Fibroblast of lung (primary cell): ENCODE measurements at regions not wholly inside any gene's neighbourhood (a gene's known extent, or its start where the extent isn't known, plus 50 kb on each side); places are given as distances from the start of the nearest gene placed in this dataset.

Experiments used
- DNase-seq, 2 donors: peaks; one replicate each; pipeline versions ENCODE4 v3.0.0 to v3.0.0-alpha.2; 2010; ENCODE audit warnings: low read depth in 2 of 2
- H2AFZ ChIP-seq: 2 replicates; pipeline ENCODE4 v1.5.1; 2012; ENCODE audit warnings: low read length, control low read depth, inconsistent platforms
- H3K27ac ChIP-seq: 2 replicates; pipeline ENCODE4 v1.5.1; 2011; ENCODE audit warnings: low read length, control low read depth; ENCODE audit not compliant: insufficient read depth
- H3K27me3 ChIP-seq: 2 replicates; pipeline ENCODE4 v1.5.1; 2011; ENCODE audit warnings: mild to moderate bottlenecking, low read length; ENCODE audit not compliant: control insufficient read depth, insufficient read depth
- H3K36me3 ChIP-seq: 2 replicates; pipeline ENCODE4 v1.5.1; 2011; ENCODE audit warnings: low read length; ENCODE audit not compliant: control insufficient read depth, insufficient read depth
- H3K4me1 ChIP-seq: 2 replicates; pipeline ENCODE4 v1.5.1; 2011; ENCODE audit warnings: low read length; ENCODE audit not compliant: control insufficient read depth, insufficient read depth; ENCODE audit errors: extremely low read depth
- H3K4me2 ChIP-seq: 2 replicates; pipeline ENCODE4 v1.5.1; 2011; ENCODE audit warnings: low read length, control low read depth; ENCODE audit not compliant: insufficient read depth; ENCODE audit errors: extremely low read depth
- H3K4me3 ChIP-seq, 4 experiments: fragments of 200-600 bp in 1 of 4; sonication (generic) in 1 of 4; replicated peaks in 1 of 4; 2 replicates each; pipeline ENCODE4 v1.5.1; 2011 to 2016; ENCODE audit warnings: low read length in 4 of 4, low read depth in 3 of 4, mild to moderate bottlenecking in 3 of 4, control low read depth in 2 of 4, inconsistent platforms in 1 of 4, mixed read lengths in 1 of 4; ENCODE audit not compliant: insufficient read depth in 1 of 4; ENCODE audit errors: control extremely low read depth in 1 of 4
- H3K79me2 ChIP-seq: 2 replicates; pipeline ENCODE4 v1.5.1; 2012; ENCODE audit warnings: mild to moderate bottlenecking, low read length, inconsistent platforms; ENCODE audit not compliant: control insufficient read depth, insufficient read depth
- H3K9ac ChIP-seq: 2 replicates; pipeline ENCODE4 v1.5.1; 2011; ENCODE audit warnings: mild to moderate bottlenecking, low read length, control low read depth; ENCODE audit not compliant: insufficient read depth
- H3K9me3 ChIP-seq: 2 replicates; pipeline ENCODE4 v1.5.1; 2012; ENCODE audit warnings: low read depth, low read length; ENCODE audit not compliant: control insufficient read depth, insufficient read depth
- H4K20me1 ChIP-seq: 2 replicates; pipeline ENCODE4 v1.5.1; 2011; ENCODE audit warnings: low read length; ENCODE audit not compliant: control insufficient read depth, insufficient read depth; ENCODE audit errors: extremely low read depth
- CTCF ChIP-seq, 2 donors: IDR thresholded peaks in 1 of 2; conservative IDR thresholded peaks in 1 of 2; 1 replicate in 1 of 2; 2 replicates in 1 of 2; pipeline ENCODE4 v1.5.1; 2011 to 2012; ENCODE audit warnings: low read length in 2 of 2, control low read depth in 1 of 2, inconsistent platforms in 1 of 2, low read depth in 1 of 2, mild to moderate bottlenecking in 1 of 2
- EZH2 ChIP-seq: IDR thresholded peaks from 2 replicates; pipeline ENCODE4 v1.5.1; 2012; ENCODE audit warnings: low read length, control low read depth, mild to moderate bottlenecking; ENCODE audit errors: missing control alignments

GRCh38 chr6:129778793-129779192 is 68.8 kb upstream of the ARHGAP18 start:
- no peak for TF ChIP-seq CTCF (conservative IDR thresholded peaks at IDR 0.05 in 1 of 2, IDR thresholded peaks at IDR 0.05 in 1 of 2; ENCODE audit: low read depth in 1 of 2, low read length in 2 of 2)
- no peak for TF ChIP-seq EZH2

GRCh38 chr6:129777371-129777770 is 67.4 kb upstream of the ARHGAP18 start:
- Histone ChIP-seq H3K79me2 (no peaks in the 10 kb centered on the region), H3K36me3 (no peaks in the 10 kb centered on the region), H3K4me2 (no peak overlapping the region), H3K4me1 (peaks cover 3% of the 10 kb centered on the region), H3K27me3 (no peaks in the 10 kb centered on the region), H3K9me3 (no peaks in the 10 kb centered on the region), H4K20me1 (no peaks in the 10 kb centered on the region), H3K27ac (no peak overlapping the region), H2AFZ (no peak overlapping the region), H3K4me3 (no peak overlapping the region), H3K9ac (no peak overlapping the region)
- no peak for DNase-seq
- TF ChIP-seq EZH2 = no peak
- no peak for TF ChIP-seq CTCF (conservative IDR thresholded peaks at IDR 0.05 in 1 of 2, IDR thresholded peaks at IDR 0.05 in 1 of 2; ENCODE audit: low read depth in 1 of 2, low read length in 2 of 2)

More at GRCh38 chr6:129778793-129779192, 68.8 kb upstream of the ARHGAP18 start:
- no peak overlapping the region for H3K27ac ChIP-seq
- H3K4me2 ChIP-seq = no peak overlapping the region
- H2AFZ ChIP-seq = no peak overlapping the region
- no peak for DNase-seq
- H3K4me3 ChIP-seq = no peak overlapping the region
- no peaks in the 10 kb centered on the region for H3K27me3 ChIP-seq
- no peaks in the 10 kb centered on the region for H3K36me3 ChIP-seq
- H3K4me1 ChIP-seq = peaks cover 3% of the 10 kb centered on the region
- H4K20me1 ChIP-seq = no peaks in the 10 kb centered on the region
- no peak overlapping the region for H3K9ac ChIP-seq
- no peaks in the 10 kb centered on the region for H3K79me2 ChIP-seq
- no peaks in the 10 kb centered on the region for H3K9me3 ChIP-seq

GRCh38 chr6:129776542-129777330 is 66.8 kb upstream of the ARHGAP18 start:
- H4K20me1 ChIP-seq = no peaks in the 10 kb centered on the region
- H3K4me1 ChIP-seq = peaks cover 3% of the 10 kb centered on the region
- H3K9me3 ChIP-seq = no peaks in the 10 kb centered on the region
- no peak overlapping the region for H3K27ac ChIP-seq
- no peak overlapping the region for H2AFZ ChIP-seq
- H3K4me3 ChIP-seq = no peak overlapping the region
- DNase-seq = no peak
- TF ChIP-seq CTCF (conservative IDR thresholded peaks at IDR 0.05 in 1 of 2, IDR thresholded peaks at IDR 0.05 in 1 of 2; ENCODE audit: low read depth in 1 of 2, low read length in 2 of 2) (no peak), EZH2 (no peak)
- H3K36me3 ChIP-seq = no peaks in the 10 kb centered on the region
- no peak overlapping the region for H3K4me2 ChIP-seq
- no peak overlapping the region for H3K9ac ChIP-seq
- no peaks in the 10 kb centered on the region for H3K27me3 ChIP-seq
- H3K79me2 ChIP-seq = no peaks in the 10 kb centered on the region
